ENCODE measurements at regions not wholly inside any gene's neighbourhood (a gene's known extent, or its start where the extent isn't known, plus 50 kb on each side); places are given as distances from the start of the nearest gene placed in this dataset.

DNA sequence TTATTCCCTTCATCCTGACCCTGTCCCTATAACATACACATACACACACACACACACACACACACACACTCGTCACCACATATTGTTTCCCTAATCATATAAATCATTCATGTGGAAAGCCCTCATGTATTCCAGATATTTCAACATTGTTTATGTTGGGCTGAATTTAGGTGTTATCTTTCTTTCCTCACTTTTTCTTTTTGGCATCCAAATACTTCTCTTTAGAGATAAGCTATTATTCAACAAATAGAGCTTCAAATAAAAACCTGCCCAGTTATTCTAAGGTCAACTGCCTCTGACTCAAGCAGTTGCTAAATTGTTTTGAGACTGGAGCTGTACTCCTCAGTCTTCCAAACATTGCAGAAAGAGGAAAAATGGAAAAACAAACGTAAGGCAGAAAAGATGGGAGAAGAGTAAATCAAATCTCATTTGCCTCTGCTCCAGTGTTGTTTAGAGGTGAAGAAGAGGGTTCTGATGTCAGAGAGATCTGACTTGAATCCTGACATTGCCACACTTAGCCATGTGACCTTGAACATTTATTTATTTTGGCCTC, 215.7 kb downstream of the GAS1 start:
- H3K4me3 ChIP-seq (ENCODE audit: low read depth, low read length): no peak overlapping the region
- TF ChIP-seq, protein P1, sequence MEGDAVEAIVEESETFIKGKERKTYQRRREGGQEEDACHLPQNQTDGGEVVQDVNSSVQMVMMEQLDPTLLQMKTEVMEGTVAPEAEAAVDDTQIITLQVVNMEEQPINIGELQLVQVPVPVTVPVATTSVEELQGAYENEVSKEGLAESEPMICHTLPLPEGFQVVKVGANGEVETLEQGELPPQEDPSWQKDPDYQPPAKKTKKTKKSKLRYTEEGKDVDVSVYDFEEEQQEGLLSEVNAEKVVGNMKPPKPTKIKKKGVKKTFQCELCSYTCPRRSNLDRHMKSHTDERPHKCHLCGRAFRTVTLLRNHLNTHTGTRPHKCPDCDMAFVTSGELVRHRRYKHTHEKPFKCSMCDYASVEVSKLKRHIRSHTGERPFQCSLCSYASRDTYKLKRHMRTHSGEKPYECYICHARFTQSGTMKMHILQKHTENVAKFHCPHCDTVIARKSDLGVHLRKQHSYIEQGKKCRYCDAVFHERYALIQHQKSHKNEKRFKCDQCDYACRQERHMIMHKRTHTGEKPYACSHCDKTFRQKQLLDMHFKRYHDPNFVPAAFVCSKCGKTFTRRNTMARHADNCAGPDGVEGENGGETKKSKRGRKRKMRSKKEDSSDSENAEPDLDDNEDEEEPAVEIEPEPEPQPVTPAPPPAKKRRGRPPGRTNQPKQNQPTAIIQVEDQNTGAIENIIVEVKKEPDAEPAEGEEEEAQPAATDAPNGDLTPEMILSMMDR (IDR thresholded peaks at IDR 0.05; ENCODE audit: low read depth, low read length): no peak

DNA sequence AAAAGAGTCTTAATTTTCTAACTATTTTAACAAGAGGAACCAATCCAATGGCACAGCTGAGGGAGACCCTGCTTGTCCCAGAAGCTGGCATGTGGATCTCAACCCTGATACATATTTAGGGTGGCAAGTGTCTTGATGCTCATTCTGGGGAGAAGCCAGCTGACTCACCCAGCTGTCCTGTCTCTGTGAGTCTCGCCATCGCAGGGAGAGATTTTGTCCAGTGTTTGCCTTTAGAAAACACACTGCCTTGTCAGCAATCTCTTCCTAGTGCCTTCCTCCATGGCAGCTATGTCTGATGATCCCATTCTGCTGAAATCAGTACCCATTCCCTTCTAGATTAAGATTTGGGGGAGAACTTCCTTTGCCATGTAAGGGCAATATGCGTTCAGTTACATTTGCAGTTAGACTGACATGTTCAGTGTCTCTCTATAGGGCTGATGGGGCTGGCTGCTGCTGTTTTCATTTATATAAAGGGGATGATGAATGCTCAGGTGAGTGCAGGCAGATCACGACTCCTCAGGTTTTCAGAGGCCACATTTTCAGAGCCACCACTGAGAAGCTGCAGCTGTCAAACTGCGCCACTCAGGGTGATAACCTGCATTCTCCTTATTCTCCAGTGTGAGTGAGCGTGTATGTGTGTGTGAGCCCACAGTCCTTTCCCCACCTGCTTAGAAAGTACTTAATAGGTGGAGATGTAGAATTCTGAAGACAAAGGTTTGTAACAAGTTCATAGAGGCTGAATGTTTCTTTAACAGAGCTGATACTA, 217.0 kb downstream of the GAS1 start:
- no peak overlapping the region for H3K4me3 ChIP-seq (ENCODE audit: low read depth, low read length)
- TF ChIP-seq, protein P1 (IDR thresholded peaks at IDR 0.05; ENCODE audit: low read depth, low read length): no peak

DNA sequence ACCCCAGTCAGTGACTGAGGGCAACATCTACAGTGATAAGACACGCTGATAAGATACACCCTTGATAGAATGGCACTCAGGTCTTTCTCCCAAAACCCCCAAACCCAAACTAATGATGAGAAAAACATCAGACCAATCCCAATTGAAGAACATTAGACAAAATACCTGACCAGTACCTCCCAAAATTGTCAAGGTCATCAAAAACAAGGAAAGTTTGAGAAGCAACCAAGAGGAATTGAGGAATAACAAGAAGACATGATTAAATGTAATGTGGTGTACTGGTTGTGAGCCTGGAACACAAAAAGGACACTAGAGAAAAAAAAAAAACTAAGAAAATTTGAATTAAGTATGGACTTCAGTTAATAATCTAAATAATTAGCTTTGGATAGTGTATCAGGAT, 222.8 kb downstream of the GAS1 start:
- H3K4me3 ChIP-seq (ENCODE audit: low read depth, low read length): no peak overlapping the region
- TF ChIP-seq, protein P1 (IDR thresholded peaks at IDR 0.05; ENCODE audit: low read depth, low read length): no peak

DNA sequence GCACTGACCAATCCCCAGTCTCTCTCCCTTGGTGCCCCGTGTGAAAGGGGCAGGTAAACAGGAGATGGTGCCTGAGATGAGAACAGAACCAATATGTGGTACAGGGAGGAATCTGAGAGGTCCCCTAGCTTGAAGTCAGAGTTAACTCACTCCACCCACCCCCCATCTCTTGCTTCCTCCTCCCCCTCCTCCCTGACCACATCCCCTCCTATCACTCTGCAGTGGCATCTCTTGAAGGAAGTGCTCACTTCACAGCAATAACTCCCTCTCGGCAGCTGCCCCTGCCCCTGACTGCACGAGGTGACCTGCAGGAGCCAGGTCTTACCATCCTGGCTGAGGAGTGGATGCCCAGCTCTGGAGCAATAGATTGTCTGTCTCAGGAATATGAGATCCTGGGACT, 224.0 kb downstream of the GAS1 start:
- TF ChIP-seq, protein P1 (IDR thresholded peaks at IDR 0.05; ENCODE audit: low read depth, low read length): no peak
- no peak overlapping the region for H3K4me3 ChIP-seq (ENCODE audit: low read depth, low read length)

DNA sequence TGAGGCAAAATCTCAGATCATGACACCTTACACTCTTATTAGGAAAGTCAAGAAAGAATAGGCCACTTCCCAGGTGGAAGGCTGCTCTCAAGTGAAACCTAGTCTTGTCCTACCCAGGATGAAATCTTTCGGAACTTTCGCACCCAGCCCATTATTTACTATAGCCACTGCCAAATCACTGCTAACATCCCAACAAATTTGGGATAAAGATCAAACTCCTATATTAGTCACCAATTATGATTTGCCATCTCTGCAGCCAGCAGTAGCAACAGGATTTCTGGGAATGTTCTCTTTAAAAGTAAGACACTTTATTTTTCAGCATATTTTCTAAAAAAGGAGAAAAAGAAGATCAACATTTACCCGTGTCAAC, 224.6 kb downstream of the GAS1 start:
- TF ChIP-seq, protein P1 (IDR thresholded peaks at IDR 0.05; ENCODE audit: low read depth, low read length): no peak
- no peak overlapping the region for H3K4me3 ChIP-seq (ENCODE audit: low read depth, low read length)

DNA sequence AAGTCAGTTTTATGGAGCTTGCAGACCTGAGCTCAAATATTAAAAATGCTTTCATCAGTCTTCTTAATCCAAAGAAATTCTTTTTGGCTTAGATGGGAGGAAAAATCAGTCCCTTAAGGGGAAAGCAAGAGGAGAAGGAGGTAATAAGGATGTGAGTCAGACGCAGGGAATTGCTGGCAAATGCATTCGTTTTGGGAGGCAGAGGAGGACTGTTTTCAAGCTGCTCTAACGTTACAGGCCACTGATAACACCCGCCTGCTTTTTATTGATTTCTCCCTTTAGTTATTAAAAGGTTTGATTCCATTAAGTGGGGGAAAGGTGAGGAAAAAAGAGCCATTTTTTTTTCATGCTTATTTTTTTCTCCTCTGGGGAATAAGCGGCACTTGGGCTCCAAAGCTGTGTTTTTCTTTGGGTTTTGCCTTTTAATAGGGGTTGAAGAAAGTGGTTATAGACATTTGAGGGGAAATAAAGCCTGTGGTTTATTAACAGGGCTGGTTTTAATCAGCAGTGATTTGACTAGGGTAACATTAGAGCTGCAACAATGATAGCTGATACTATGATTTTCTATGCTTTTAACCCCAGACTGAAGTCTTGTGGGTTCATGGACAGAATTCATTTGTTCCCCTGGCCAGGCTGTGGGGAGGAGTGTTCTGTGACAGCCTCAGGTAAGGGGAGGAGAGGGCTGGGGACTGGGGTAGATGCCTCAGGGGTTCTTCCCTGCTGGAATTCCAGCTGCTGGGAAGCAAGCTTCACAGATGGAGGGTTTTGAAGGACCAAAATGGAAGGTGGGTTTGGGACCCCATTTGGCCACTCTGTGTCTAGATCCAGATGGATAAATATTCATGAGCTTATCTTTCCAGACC, 225.2 kb downstream of the GAS1 start:
- TF ChIP-seq, protein P1 (IDR thresholded peaks at IDR 0.05; ENCODE audit: low read depth, low read length): no peak
- no peak overlapping the region for H3K4me3 ChIP-seq (ENCODE audit: low read depth, low read length)

Measured in WI38 (cell line).